Lung (tissue), 9 donors: ENCODE measurements at regions not wholly inside any gene's neighbourhood (a gene's known extent, or its start where the extent isn't known, plus 50 kb on each side); places are given as distances from the start of the nearest gene placed in this dataset.
"Not testable (repeated sequence)": the region's sequence is repeated elsewhere in the genome, so short reads cannot be mapped to it uniquely, and the experiment has no call there.

Source experiments
- ATAC-seq: fragments of 200-7000 bp; cut with Tn5 transposase; one replicate; pipeline ENCODE4 v1.9.1; 2020; ENCODE audit warnings: moderate number of reproducible peaks; ENCODE audit not compliant: insufficient read depth, low FRiP score
- DNase-seq, 3 donors: peaks; one replicate each; pipeline ENCODE4 v3.0.0-alpha.2; 2013 to 2017
- H3K27ac ChIP-seq, 2 donors: one replicate each; pipeline ENCODE4 v1.5.1; 2013; ENCODE audit warnings: mild to moderate bottlenecking in 2 of 2, moderate library complexity in 2 of 2, control low read depth in 1 of 2, inconsistent platforms in 1 of 2, low read depth in 1 of 2, low read length in 1 of 2
- H3K27me3 ChIP-seq, 3 donors: one replicate each; pipeline ENCODE4 v1.5.1; 2013; ENCODE audit warnings: low read length in 2 of 3; ENCODE audit not compliant: control insufficient read depth in 3 of 3, insufficient read depth in 3 of 3
- H3K36me3 ChIP-seq, 4 donors: one replicate each; pipeline ENCODE4 v1.5.1; 2013; ENCODE audit warnings: low read length in 4 of 4, mild to moderate bottlenecking in 1 of 4, moderate library complexity in 1 of 4; ENCODE audit not compliant: control insufficient read depth in 4 of 4, insufficient read depth in 4 of 4
- H3K4me1 ChIP-seq, 5 donors: one replicate each; pipeline ENCODE4 v1.5.1; 2013; ENCODE audit warnings: low read length in 5 of 5, mild to moderate bottlenecking in 2 of 5, moderate library complexity in 1 of 5; ENCODE audit not compliant: control insufficient read depth in 5 of 5, insufficient read depth in 5 of 5
- H3K4me3 ChIP-seq: one replicate; pipeline ENCODE4 v1.5.1; 2013; ENCODE audit warnings: mild to moderate bottlenecking, control low read depth, moderate library complexity
- H3K9ac ChIP-seq, 2 donors: one replicate each; pipeline ENCODE4 v1.5.1; 2013; ENCODE audit warnings: low read length in 2 of 2, control low read depth in 1 of 2; ENCODE audit not compliant: insufficient read depth in 1 of 2
- H3K9me3 ChIP-seq, 4 donors: one replicate each; pipeline ENCODE4 v1.5.1; 2013; ENCODE audit warnings: low read length in 3 of 4, mild to moderate bottlenecking in 1 of 4, moderate library complexity in 1 of 4; ENCODE audit not compliant: control insufficient read depth in 4 of 4, insufficient read depth in 3 of 4
- WGBS, 2 donors: extraction: QIAGEN DNeasy Blood & Tissue Kit; methylation state at CpG; one replicate each; pipeline ENCODE4 v1.1.7; 2013; 5-methylcytosine and 5-hydroxymethylcytosine counted together
- donor health status: Bipolar disorder and iron deficiency.
- donor health status: healthy.
- donor health status: DM: yes; HTN: yes; CAD: no.

DNA sequence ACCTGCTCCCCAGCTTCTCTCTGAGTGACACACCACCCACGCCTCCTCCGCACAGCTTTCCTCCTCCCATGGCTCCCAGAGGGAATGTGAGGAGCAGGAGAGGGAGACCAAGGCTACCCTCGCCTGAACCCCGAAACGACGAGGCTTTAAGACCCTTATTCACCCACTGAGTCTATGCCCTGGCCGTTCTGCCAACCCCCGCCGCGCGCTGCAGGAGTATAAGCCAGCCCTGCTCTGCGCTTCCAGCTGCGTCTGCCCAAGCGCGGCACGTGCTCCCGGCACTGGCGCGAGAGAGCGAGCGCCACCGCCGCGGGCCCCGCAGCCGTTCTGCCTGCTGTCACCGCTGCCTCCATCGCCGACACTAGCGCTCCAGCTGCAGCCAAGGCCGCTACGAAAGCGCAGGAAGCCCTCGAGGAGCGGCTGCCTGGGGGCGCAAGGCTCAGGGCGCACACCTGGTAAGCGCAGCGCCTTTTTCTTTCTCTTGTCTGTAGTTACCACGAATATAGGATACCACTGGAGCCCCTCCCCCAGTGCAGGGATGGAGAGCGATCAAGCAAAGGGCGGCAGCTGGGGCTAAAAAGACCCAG, 350.0 kb upstream of the FOLH1 start:
- ATAC-seq, H3K4me1 ChIP-seq, H3K27me3 ChIP-seq, DNase-seq, H3K9ac ChIP-seq, H3K4me3 ChIP-seq, H3K36me3 ChIP-seq, H3K27ac ChIP-seq, H3K9me3 ChIP-seq: not testable (repeated sequence)
- 7 to 8% methylated on average over 28 to 42 of the region's 42 CpGs for WGBS, 2 donors

DNA sequence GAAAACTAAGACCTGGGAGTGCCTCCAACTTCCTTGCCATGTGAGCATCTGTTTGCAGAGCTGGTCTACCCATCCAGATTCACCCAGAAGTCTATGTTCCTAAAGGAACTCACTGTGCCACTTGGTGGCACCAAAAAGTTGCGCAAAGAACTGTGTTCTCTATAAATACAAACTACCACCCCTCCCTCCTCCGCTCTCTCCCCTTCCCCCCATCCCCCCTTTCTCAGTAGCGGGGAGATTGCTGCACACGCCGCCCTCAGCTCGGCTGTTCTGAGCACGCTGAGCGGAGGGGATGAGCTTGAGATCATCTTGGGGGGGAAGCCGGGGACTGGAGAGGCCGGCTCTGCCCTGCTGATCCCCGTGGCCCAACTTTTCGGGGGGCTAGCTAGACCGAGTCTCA, 352.2 kb upstream of the FOLH1 start:
- DNase-seq, H3K4me3 ChIP-seq, H3K27me3 ChIP-seq, H3K9me3 ChIP-seq, H3K4me1 ChIP-seq, ATAC-seq, H3K9ac ChIP-seq, H3K36me3 ChIP-seq, H3K27ac ChIP-seq: not testable (repeated sequence)
- WGBS, 2 donors, result 12 to 19% methylated on average over 12 to 13 of the region's 13 CpGs

DNA sequence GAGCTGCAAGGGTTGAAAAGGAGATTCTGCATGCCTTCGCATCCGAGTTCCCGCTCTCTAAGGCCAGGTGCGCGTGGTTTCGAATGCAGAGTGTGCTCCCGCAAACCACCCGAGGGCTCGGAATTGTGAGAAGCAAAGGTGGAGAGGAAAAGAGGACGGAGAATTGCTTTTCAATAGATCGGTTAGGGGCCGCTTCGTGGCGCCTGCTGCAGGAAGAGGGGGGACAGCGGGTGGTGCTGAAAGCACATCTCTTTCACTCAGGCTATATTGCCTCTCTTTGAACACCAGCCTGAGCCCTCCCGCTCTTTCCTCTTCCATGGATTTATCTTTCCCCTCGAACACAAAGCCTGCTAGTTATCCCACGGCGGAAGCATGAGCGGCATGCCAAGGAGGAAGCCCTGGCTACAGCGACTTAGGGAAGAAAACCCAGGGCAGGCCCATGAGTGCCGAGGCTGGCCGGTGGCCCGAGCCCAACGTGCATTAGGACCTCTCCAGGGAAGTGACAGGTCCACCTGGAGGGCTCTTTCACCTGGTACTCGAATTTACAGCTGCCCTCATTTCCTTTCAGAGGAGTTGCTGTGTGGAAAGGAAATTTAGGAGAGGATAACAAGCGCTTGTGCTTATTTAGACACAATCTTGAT, 353.0 kb upstream of the FOLH1 start:
- not testable (repeated sequence) for ATAC-seq, DNase-seq, H3K9me3 ChIP-seq, H3K27me3 ChIP-seq, H3K4me3 ChIP-seq, H3K4me1 ChIP-seq, H3K27ac ChIP-seq, H3K36me3 ChIP-seq, H3K9ac ChIP-seq
- WGBS, 2 donors, result 13 to 16% methylated on average over 20 to 26 of the region's 27 CpGs

DNA sequence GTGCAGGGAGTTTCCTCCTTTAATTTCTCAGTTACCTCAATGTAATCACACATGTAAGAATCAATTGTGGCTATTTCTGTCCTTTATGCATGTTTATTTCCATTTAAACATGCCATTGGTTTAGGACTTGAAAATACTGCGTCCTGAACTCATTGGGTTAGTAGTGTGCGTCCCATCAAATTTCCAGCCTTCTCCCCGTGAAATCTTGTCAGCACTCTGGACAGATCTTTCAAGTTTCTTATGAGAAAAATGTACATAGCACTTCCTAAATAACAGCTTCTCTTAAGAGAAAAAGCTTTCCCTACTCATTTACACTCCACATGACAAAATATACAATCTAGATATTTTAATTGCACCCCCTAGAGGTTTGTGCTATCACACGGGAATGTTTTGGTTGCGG, 353.9 kb upstream of the FOLH1 start:
- not testable (repeated sequence) for DNase-seq, H3K27ac ChIP-seq

DNA sequence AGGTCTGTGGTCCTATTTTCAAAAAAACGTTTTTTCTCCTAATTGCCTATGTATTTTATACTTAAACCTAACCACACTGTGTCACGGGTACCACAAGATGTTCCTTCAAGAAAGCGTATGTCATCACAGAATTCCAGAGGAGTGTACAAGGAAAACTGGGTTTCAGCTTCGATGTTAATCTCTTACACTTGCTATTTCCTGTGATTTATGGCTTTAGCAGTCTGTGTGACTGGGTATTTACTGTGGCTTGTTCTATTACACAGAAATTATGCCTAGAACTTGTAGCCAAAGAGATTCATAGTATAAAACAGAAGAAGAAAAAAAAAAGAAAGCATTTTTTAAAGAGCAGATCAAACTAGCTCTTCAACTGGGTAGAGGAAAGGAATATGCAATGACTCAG, 371.1 kb upstream of the FOLH1 start:
- not testable (repeated sequence) for H3K27ac ChIP-seq, DNase-seq, H3K4me3 ChIP-seq, H3K4me1 ChIP-seq, H3K36me3 ChIP-seq, ATAC-seq, H3K9ac ChIP-seq, H3K9me3 ChIP-seq, H3K27me3 ChIP-seq
- WGBS, 2 donors, result 60 to 63% methylated on average over 4 of the region's 4 CpGs

More for the DNA sequence above, 353.9 kb upstream of the FOLH1 start:
- 56 to 74% methylated on average over 5 of the region's 5 CpGs for WGBS, 2 donors
- not testable (repeated sequence) for H3K36me3 ChIP-seq, H3K9me3 ChIP-seq, H3K9ac ChIP-seq, H3K4me1 ChIP-seq, ATAC-seq, H3K4me3 ChIP-seq, H3K27me3 ChIP-seq

DNA sequence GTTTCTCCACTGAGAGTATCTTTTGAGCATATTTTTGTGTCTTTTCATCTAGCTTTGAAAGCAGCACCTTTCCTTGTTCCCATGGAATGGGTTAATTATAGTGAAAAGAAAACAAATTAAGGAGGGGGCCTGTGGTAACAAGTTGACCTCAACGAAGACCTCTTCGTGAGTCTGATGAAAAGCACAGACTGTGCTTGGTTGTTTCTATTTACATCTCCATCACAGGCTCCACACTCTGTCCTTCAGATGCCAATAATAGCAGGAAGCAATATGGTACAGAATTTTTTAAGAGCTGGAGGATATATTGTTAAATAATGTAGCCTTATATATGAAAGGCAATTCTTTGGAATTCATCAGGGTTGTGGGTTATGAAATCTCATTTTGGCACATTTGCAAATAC, 366.7 kb upstream of the OR4C13 start:
- DNase-seq, ATAC-seq, H3K4me1 ChIP-seq, H3K9me3 ChIP-seq, H3K27me3 ChIP-seq, H3K9ac ChIP-seq, H3K27ac ChIP-seq, H3K36me3 ChIP-seq, H3K4me3 ChIP-seq: not testable (repeated sequence)
- 57 to 70% methylated on average over 2 of the region's 2 CpGs for WGBS, 2 donors

DNA sequence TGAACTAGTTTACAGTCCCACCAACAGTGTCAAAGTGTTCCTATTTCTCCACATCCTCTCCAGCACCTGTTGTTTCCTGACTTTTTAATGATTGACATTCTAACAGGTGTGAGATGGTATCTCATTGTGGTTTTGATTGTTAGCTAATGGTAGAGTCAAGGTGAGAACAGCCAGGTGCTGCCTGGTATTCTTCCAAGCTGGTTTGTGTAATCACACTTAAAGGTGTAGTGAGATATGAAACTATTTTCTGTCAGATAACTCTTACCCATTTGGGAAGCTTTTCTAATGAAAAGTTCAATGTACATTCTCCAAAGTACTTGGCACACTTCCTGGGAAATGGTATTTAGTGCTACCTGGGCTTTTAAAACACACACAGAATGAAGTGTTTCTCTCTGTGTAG, 343.3 kb upstream of the OR4C13 start:
- H3K9me3 ChIP-seq, H3K27ac ChIP-seq, DNase-seq, H3K27me3 ChIP-seq, H3K4me3 ChIP-seq, H3K4me1 ChIP-seq, H3K9ac ChIP-seq, ATAC-seq, H3K36me3 ChIP-seq: not testable (repeated sequence)

DNA sequence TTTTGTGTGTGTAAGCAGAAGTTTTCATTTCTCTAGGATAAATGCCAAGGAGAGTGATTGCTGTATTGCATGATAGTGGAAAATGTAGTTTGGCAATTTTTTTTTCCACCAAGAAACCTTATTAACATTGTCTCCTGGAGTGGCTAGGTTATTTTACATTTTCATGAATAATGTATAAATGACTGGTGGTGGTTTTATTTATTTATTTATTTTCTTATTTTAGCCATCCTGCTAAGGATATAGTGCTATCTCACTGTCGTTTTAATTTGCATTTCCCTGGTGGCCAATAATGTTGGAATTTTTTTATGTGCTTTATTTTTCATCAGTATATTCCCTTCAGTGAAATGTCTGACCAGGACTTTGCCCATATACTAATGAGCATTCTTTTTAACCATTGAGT, 328.3 kb upstream of the OR4C13 start:
- WGBS, 2 donors, result 43 to 68% methylated on average over 1 of the region's 1 CpG
- not testable (repeated sequence) for ATAC-seq, H3K4me3 ChIP-seq, H3K4me1 ChIP-seq, H3K27ac ChIP-seq, H3K27me3 ChIP-seq, H3K9me3 ChIP-seq, H3K9ac ChIP-seq, H3K36me3 ChIP-seq, DNase-seq
